ENCODE measurements at regions not wholly inside any gene's neighbourhood (a gene's known extent, or its start where the extent isn't known, plus 50 kb on each side); places are given as distances from the start of the nearest gene placed in this dataset.

- TF ChIP-seq CTCF (conservative IDR thresholded peaks at IDR 0.05) (no peak), EZH2 (IDR thresholded peaks at IDR 0.05; ENCODE audit: low read depth) (no peak)
- no peaks in the 10 kb centered on the region for H3K4me1 ChIP-seq (replicated peaks; ENCODE audit: insufficient read depth)
- no peak for DNase-seq
- no peaks in the 10 kb centered on the region for H3F3A ChIP-seq (ENCODE audit: insufficient read depth, low read depth)
- BruUV-seq (replicated peaks) = no TSS peak
- ChIA-PET CTCF (no interaction called here), POLR2A (ENCODE audit: unreplicated experiment) (no interaction called here)
- intact Hi-C loops (cut with micrococcal nuclease; ENCODE audit: unreplicated experiment) = no loop called here
- no peaks in the 10 kb centered on the region for H4K20me1 ChIP-seq (ENCODE audit: insufficient read depth)
- H3K79me2 ChIP-seq (ENCODE audit: low read depth) = no peaks in the 10 kb centered on the region
- no peaks in the 10 kb centered on the region for H3K36me3 ChIP-seq (ENCODE audit: low read depth)
- no peak overlapping the region for H3K4me2 ChIP-seq
- no peak overlapping the region for H2AFZ ChIP-seq
- no peaks in the 10 kb centered on the region for H3K9me2 ChIP-seq (ENCODE audit: insufficient read depth)
- H3K9me3 ChIP-seq (ENCODE audit: insufficient read depth, low read depth) = no peaks in the 10 kb centered on the region
- no peak overlapping the region for H3K4me3 ChIP-seq
- peaks cover 40% of the 10 kb centered on the region for H3K27me3 ChIP-seq (ENCODE audit: insufficient read depth, low read depth)
- H3K27ac ChIP-seq = no peak overlapping the region
These were observed 78.3 kb upstream of the NEK6 start for GRCh38 chr9:124179196-124180071.

- CTCF ChIA-PET = no interaction called here
These were observed 77.2 kb upstream of the NEK6 start for GRCh38 chr9:124180557-124180956.

GRCh38 chr9:124182741-124183140 lies 75.0 kb upstream of the NEK6 start:
- no peaks in the 10 kb centered on the region for H3K9me3 ChIP-seq (ENCODE audit: insufficient read depth, low read depth)
- POLR2A ChIA-PET (ENCODE audit: unreplicated experiment) = no interaction called here
- H3K36me3 ChIP-seq (ENCODE audit: low read depth) = no peaks in the 10 kb centered on the region
- no peaks in the 10 kb centered on the region for H3F3A ChIP-seq (ENCODE audit: insufficient read depth, low read depth)
- DNase-seq = no peak
- H2AFZ ChIP-seq = no peak overlapping the region
- no peaks in the 10 kb centered on the region for H4K20me1 ChIP-seq (ENCODE audit: insufficient read depth)
- H3K4me2 ChIP-seq = no peak overlapping the region
- peaks cover 53% of the 10 kb centered on the region for H3K27me3 ChIP-seq (ENCODE audit: insufficient read depth, low read depth)
- no TSS peak for BruUV-seq (replicated peaks)
- no peaks in the 10 kb centered on the region for H3K4me1 ChIP-seq (replicated peaks; ENCODE audit: insufficient read depth)
- no peak overlapping the region for H3K4me3 ChIP-seq
- intact Hi-C loops (cut with micrococcal nuclease; ENCODE audit: unreplicated experiment) = no loop called here
- no peaks in the 10 kb centered on the region for H3K79me2 ChIP-seq (ENCODE audit: low read depth)
- CTCF ChIA-PET = no interaction called here
- no peaks in the 10 kb centered on the region for H3K9me2 ChIP-seq (ENCODE audit: insufficient read depth)
- TF ChIP-seq EZH2 (IDR thresholded peaks at IDR 0.05; ENCODE audit: low read depth) (no peak), CTCF (conservative IDR thresholded peaks at IDR 0.05) (no peak)
- H3K27ac ChIP-seq = no peak overlapping the region

More at GRCh38 chr9:124180557-124180956, 77.2 kb upstream of the NEK6 start:
- Histone ChIP-seq H3K79me2 (ENCODE audit: low read depth) (no peaks in the 10 kb centered on the region), H3K4me2 (no peak overlapping the region), H2AFZ (no peak overlapping the region), H3K27me3 (ENCODE audit: insufficient read depth, low read depth) (peaks cover 45% of the 10 kb centered on the region), H3K9me2 (ENCODE audit: insufficient read depth) (no peaks in the 10 kb centered on the region), H3K9me3 (ENCODE audit: insufficient read depth, low read depth) (no peaks in the 10 kb centered on the region), H3F3A (ENCODE audit: insufficient read depth, low read depth) (no peaks in the 10 kb centered on the region), H3K4me3 (no peak overlapping the region), H3K27ac (no peak overlapping the region), H3K36me3 (ENCODE audit: low read depth) (no peaks in the 10 kb centered on the region), H3K4me1 (replicated peaks; ENCODE audit: insufficient read depth) (no peaks in the 10 kb centered on the region), H4K20me1 (ENCODE audit: insufficient read depth) (no peaks in the 10 kb centered on the region)
- DNase-seq = no peak
- intact Hi-C loops (cut with micrococcal nuclease; ENCODE audit: unreplicated experiment) = no loop called here
- no TSS peak for BruUV-seq (replicated peaks)
- POLR2A ChIA-PET (ENCODE audit: unreplicated experiment) = no interaction called here
- no peak for TF ChIP-seq EZH2 (IDR thresholded peaks at IDR 0.05; ENCODE audit: low read depth)
- TF ChIP-seq CTCF (conservative IDR thresholded peaks at IDR 0.05) = no peak

Measured in PC-9 (cell line).